ENCODE measurements at regions not wholly inside any gene's neighbourhood (a gene's known extent, or its start where the extent isn't known, plus 50 kb on each side); places are given as distances from the start of the nearest gene placed in this dataset.

DNA sequence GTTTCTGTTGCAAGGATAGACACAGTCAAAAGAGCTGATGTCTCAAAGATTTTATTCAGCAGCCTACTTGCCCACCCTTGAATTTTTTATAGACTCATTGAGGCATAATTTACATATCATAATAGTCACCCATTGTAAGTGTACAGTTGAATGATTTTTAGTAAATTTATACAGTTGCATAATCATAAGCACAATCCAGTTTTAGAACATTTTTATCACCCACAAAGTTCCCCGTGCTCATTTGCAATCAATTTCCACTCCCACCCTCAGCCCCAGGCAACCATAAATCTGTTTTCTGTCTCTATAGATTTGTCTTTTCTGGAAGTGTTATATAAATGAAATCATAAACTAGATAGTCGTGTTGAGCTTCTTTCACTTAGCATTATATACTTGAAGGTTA is 517.7 kb downstream of the TLE1 start:
- no peak for TF ChIP-seq POLR2A (conservative IDR thresholded peaks at IDR 0.05)
- TF ChIP-seq, protein P1, sequence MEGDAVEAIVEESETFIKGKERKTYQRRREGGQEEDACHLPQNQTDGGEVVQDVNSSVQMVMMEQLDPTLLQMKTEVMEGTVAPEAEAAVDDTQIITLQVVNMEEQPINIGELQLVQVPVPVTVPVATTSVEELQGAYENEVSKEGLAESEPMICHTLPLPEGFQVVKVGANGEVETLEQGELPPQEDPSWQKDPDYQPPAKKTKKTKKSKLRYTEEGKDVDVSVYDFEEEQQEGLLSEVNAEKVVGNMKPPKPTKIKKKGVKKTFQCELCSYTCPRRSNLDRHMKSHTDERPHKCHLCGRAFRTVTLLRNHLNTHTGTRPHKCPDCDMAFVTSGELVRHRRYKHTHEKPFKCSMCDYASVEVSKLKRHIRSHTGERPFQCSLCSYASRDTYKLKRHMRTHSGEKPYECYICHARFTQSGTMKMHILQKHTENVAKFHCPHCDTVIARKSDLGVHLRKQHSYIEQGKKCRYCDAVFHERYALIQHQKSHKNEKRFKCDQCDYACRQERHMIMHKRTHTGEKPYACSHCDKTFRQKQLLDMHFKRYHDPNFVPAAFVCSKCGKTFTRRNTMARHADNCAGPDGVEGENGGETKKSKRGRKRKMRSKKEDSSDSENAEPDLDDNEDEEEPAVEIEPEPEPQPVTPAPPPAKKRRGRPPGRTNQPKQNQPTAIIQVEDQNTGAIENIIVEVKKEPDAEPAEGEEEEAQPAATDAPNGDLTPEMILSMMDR (IDR thresholded peaks at IDR 0.05 in 2 of 3, conservative IDR thresholded peaks at IDR 0.05 in 1 of 3; ENCODE audit: insufficient read depth in 2 of 3, low read depth in 1 of 3, low read length in 3 of 3), result no peak
- TF ChIP-seq, protein P2, sequence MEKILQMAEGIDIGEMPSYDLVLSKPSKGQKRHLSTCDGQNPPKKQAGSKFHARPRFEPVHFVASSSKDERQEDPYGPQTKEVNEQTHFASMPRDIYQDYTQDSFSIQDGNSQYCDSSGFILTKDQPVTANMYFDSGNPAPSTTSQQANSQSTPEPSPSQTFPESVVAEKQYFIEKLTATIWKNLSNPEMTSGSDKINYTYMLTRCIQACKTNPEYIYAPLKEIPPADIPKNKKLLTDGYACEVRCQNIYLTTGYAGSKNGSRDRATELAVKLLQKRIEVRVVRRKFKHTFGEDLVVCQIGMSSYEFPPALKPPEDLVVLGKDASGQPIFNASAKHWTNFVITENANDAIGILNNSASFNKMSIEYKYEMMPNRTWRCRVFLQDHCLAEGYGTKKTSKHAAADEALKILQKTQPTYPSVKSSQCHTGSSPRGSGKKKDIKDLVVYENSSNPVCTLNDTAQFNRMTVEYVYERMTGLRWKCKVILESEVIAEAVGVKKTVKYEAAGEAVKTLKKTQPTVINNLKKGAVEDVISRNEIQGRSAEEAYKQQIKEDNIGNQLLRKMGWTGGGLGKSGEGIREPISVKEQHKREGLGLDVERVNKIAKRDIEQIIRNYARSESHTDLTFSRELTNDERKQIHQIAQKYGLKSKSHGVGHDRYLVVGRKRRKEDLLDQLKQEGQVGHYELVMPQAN (IDR thresholded peaks at IDR 0.05; ENCODE audit: borderline replicate concordance), result no peak
